ENCODE measurements at regions not wholly inside any gene's neighbourhood (a gene's known extent, or its start where the extent isn't known, plus 50 kb on each side); places are given as distances from the start of the nearest gene placed in this dataset.
A peak's percentile ranks its signal among the peaks of the same experiment; 100 is the strongest.

GRCh38 chr20:40769677-40770285 is 80.7 kb upstream of the MAFB start:
- DNase-seq (ENCODE audit: low spot score): no peak

GRCh38 chr20:40770564-40771307 is 81.7 kb upstream of the MAFB start:
- ATAC-seq (peak; percentile 56), DNase-seq (ENCODE audit: low spot score) (no peak)

More at GRCh38 chr20:40769677-40770285, 80.7 kb upstream of the MAFB start:
- ATAC-seq: no peak

- ATAC-seq (no peak), DNase-seq (ENCODE audit: low spot score) (no peak)
Observed at GRCh38 chr20:40771308-40771610, 82.2 kb upstream of the MAFB start.

- no peak for DNase-seq (ENCODE audit: low spot score)
- ATAC-seq: no peak
Observed at GRCh38 chr20:40771848-40772511, 82.9 kb upstream of the MAFB start.

GRCh38 chr20:40773376-40773775 is 84.3 kb upstream of the MAFB start:
- DNase-seq (ENCODE audit: low spot score): no peak
- ATAC-seq: no peak

GRCh38 chr20:40774252-40774651 is 85.2 kb upstream of the MAFB start:
- ATAC-seq (no peak), DNase-seq (ENCODE audit: low spot score) (no peak)

- ATAC-seq (no peak), DNase-seq (ENCODE audit: low spot score) (no peak)
Observed at GRCh38 chr20:40775561-40776146, 86.6 kb upstream of the MAFB start.

- DNase-seq (ENCODE audit: low spot score) (no peak), ATAC-seq (no peak)
Observed at GRCh38 chr20:40776466-40777457, 87.7 kb upstream of the MAFB start.

- DNase-seq (ENCODE audit: low spot score) (no peak), ATAC-seq (no peak)
Observed at GRCh38 chr20:40777653-40778052, 88.6 kb upstream of the MAFB start.

- ATAC-seq (no peak), DNase-seq (ENCODE audit: low spot score) (no peak)
Observed at GRCh38 chr20:40778894-40779496, 90.0 kb upstream of the MAFB start.

GRCh38 chr20:40781327-40782042 is 92.4 kb upstream of the MAFB start:
- DNase-seq (ENCODE audit: low spot score) (no peak), ATAC-seq (no peak)

GRCh38 chr20:40782043-40782368 is 93.0 kb upstream of the MAFB start:
- ATAC-seq: no peak

GRCh38 chr20:40785346-40785745 is 96.3 kb upstream of the MAFB start:
- DNase-seq (ENCODE audit: low spot score): no peak
- ATAC-seq: no peak

More at GRCh38 chr20:40782043-40782368, 93.0 kb upstream of the MAFB start:
- no peak for DNase-seq (ENCODE audit: low spot score)

- DNase-seq (ENCODE audit: low spot score) (no peak), ATAC-seq (no peak)
Observed at GRCh38 chr20:40786336-40786735, 97.3 kb upstream of the MAFB start.

- ATAC-seq (no peak), DNase-seq (ENCODE audit: low spot score) (no peak)
Observed at GRCh38 chr20:40787941-40788340, 98.9 kb upstream of the MAFB start.

- ATAC-seq: peak; percentile 63
- peak; percentile 18 for DNase-seq (ENCODE audit: low spot score)
Observed at GRCh38 chr20:40797425-40797824, 108.4 kb upstream of the MAFB start.

- DNase-seq (ENCODE audit: low spot score) (no peak), ATAC-seq (no peak)
Observed at GRCh38 chr20:40798066-40798465, 109.0 kb upstream of the MAFB start.

GRCh38 chr20:40802886-40803285 is 113.8 kb upstream of the MAFB start:
- ATAC-seq (no peak), DNase-seq (ENCODE audit: low spot score) (no peak)

GRCh38 chr20:40803381-40803780 is 114.3 kb upstream of the MAFB start:
- ATAC-seq (no peak), DNase-seq (ENCODE audit: low spot score) (no peak)

GRCh38 chr20:40805592-40805991 is 116.6 kb upstream of the MAFB start:
- no peak for ATAC-seq
- no peak for DNase-seq (ENCODE audit: low spot score)
